HCT116 (cell line): ENCODE measurements at regions not wholly inside any gene's neighbourhood (a gene's known extent, or its start where the extent isn't known, plus 50 kb on each side); places are given as distances from the start of the nearest gene placed in this dataset.

Experiments used
- CTCF ChIP-seq, 3 experiments: fragments of 200-600 bp in 1 of 3; sonication (generic) in 1 of 3; IDR thresholded peaks in 2 of 3; conservative IDR thresholded peaks in 1 of 3; 2 replicates each; pipeline ENCODE4 v1.5.1; 2012 to 2017; ENCODE audit warnings: low read depth in 2 of 3, low read length in 2 of 3, antibody characterized with exemption in 1 of 3, borderline replicate concordance in 1 of 3, control low read depth in 1 of 3, mild to moderate bottlenecking in 1 of 3, mixed read lengths in 1 of 3, mixed run types in 1 of 3, moderate library complexity in 1 of 3; ENCODE audit not compliant: insufficient read depth in 1 of 3
- EZH2 ChIP-seq: fragments of 200-600 bp; sonication (generic); IDR thresholded peaks from 2 replicates; pipeline ENCODE4 v1.6.1; 2017; ENCODE audit warnings: antibody characterized with exemption, mixed run types
- EZH2phosphoT487 ChIP-seq: fragments of 200-600 bp; IDR thresholded peaks from 2 replicates; pipeline ENCODE4 v1.6.1; 2018; ENCODE audit warnings: antibody characterized with exemption, borderline replicate concordance
- MAX ChIP-seq: IDR thresholded peaks from 2 replicates; pipeline ENCODE4 v1.6.1; 2012
- POLR2AphosphoS5 ChIP-seq: IDR thresholded peaks from 2 replicates; pipeline ENCODE4 v1.6.1; 2011; ENCODE audit warnings: mild to moderate bottlenecking, low read depth, low read length, moderate library complexity
- RAD21 ChIP-seq: IDR thresholded peaks from 2 replicates; pipeline ENCODE4 v1.6.1; 2012; ENCODE audit warnings: low read depth, mild to moderate bottlenecking
- YY1 ChIP-seq: IDR thresholded peaks from 2 replicates; pipeline ENCODE4 v1.6.1; 2011; ENCODE audit warnings: low read length, low read depth, moderate library complexity, mild to moderate bottlenecking; ENCODE audit not compliant: insufficient replicate concordance; ENCODE audit errors: extremely low read depth
- TF ChIP-seq, protein P1 (sequence below): IDR thresholded peaks from 2 replicates; pipeline ENCODE4 v1.6.1; 2012; ENCODE audit warnings: low read depth

GRCh38 chr14:73795974-73796373, 55.7 kb upstream of the PTGR2 start:
- no peak for TF ChIP-seq CTCF (IDR thresholded peaks at IDR 0.05 in 2 of 3, conservative IDR thresholded peaks at IDR 0.05 in 1 of 3; ENCODE audit: borderline replicate concordance in 1 of 3, insufficient read depth in 1 of 3, low read depth in 2 of 3, low read length in 2 of 3)
- no peak for TF ChIP-seq MAX
- TF ChIP-seq EZH2, result no peak
- TF ChIP-seq POLR2AphosphoS5, result peak; percentile 39; the same call in 1 of the 2 replicates
- TF ChIP-seq YY1, result no peak
- TF ChIP-seq EZH2phosphoT487, result no peak
- TF ChIP-seq, protein P1, sequence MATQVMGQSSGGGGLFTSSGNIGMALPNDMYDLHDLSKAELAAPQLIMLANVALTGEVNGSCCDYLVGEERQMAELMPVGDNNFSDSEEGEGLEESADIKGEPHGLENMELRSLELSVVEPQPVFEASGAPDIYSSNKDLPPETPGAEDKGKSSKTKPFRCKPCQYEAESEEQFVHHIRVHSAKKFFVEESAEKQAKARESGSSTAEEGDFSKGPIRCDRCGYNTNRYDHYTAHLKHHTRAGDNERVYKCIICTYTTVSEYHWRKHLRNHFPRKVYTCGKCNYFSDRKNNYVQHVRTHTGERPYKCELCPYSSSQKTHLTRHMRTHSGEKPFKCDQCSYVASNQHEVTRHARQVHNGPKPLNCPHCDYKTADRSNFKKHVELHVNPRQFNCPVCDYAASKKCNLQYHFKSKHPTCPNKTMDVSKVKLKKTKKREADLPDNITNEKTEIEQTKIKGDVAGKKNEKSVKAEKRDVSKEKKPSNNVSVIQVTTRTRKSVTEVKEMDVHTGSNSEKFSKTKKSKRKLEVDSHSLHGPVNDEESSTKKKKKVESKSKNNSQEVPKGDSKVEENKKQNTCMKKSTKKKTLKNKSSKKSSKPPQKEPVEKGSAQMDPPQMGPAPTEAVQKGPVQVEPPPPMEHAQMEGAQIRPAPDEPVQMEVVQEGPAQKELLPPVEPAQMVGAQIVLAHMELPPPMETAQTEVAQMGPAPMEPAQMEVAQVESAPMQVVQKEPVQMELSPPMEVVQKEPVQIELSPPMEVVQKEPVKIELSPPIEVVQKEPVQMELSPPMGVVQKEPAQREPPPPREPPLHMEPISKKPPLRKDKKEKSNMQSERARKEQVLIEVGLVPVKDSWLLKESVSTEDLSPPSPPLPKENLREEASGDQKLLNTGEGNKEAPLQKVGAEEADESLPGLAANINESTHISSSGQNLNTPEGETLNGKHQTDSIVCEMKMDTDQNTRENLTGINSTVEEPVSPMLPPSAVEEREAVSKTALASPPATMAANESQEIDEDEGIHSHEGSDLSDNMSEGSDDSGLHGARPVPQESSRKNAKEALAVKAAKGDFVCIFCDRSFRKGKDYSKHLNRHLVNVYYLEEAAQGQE, result no peak
- TF ChIP-seq RAD21, result no peak
